Erythroblast (primary cell): ENCODE measurements at regions not wholly inside any gene's neighbourhood (a gene's known extent, or its start where the extent isn't known, plus 50 kb on each side); places are given as distances from the start of the nearest gene placed in this dataset.

Experiments used
- GATA1 ChIP-seq: IDR thresholded peaks from 2 replicates; pipeline ENCODE4 v1.6.1; 2011; ENCODE audit warnings: low read depth, mild to moderate bottlenecking, control low read depth, low read length, moderate library complexity
- POLR2A ChIP-seq: IDR thresholded peaks from 2 replicates; pipeline ENCODE4 v1.6.1; 2011; ENCODE audit warnings: mild to moderate bottlenecking, low read length

- no peak for TF ChIP-seq POLR2A
- no peak for TF ChIP-seq GATA1
These were observed 444.6 kb upstream of the MEF2C start for GRCh38 chr5:89327608-89328007.
